Breast epithelium (tissue), 3 donors: ENCODE measurements at regions not wholly inside any gene's neighbourhood (a gene's known extent, or its start where the extent isn't known, plus 50 kb on each side); places are given as distances from the start of the nearest gene placed in this dataset.

Experiments
- POLR2AphosphoS5 ChIP-seq, 3 donors: sonication (generic); formaldehyde crosslinking; IDR thresholded peaks; one replicate each; pipeline ENCODE4 v1.6.1; 2017; ENCODE audit warnings: antibody characterized with exemption in 3 of 3
- TF ChIP-seq, protein P1 (sequence below), 3 donors: fragments of 450-650 bp; IDR thresholded peaks; one replicate each; pipeline ENCODE4 v1.5.1; 2016 to 2017; ENCODE audit warnings: antibody characterized with exemption in 3 of 3, mild to moderate bottlenecking in 3 of 3, moderate library complexity in 3 of 3

DNA sequence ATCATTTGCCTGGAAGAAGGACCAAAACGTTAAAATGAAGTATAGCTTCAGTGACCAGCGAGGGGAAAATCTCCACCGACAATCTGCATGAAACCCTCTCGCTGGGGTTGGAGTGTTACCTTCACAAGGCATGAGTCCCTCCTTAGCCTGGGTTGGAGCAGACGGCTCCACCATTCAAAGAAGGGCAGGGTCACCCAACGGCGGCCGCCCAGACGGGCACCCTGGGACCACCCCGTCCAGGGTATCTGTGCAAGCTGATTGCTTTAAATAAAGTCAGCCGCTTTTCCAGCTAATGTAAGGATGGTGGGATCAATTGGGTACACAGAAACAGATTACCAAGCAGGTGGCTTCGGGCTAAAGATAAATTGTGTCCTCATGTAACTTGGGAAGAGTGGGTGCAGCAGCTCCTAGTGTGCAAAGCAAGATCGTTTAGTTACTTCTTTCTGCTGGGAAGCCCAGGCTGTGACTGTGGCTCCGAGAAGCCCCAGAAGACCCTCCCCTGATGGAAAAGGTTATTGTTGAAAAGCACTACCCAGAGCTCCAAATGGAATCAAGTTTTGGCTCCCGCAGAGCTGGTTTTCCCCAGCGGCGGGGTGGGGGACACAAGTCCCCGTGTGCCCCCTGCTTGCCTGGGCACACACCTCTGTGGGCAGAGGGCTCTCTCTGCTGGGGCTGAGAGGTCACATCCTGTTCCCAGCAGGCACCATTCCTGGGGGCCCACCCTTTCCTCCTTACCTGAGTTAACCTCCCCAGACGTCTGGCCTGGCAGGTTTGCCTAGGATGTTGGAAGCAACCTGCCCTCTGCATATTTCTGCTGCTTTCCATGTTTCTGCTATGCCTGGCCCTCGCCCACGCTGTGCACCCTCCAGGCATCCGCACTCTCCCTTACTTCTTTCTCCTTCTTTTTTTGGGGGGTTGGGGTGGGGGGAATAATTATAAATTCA is 318.6 kb upstream of the DIO3 start:
- TF ChIP-seq, protein P1, sequence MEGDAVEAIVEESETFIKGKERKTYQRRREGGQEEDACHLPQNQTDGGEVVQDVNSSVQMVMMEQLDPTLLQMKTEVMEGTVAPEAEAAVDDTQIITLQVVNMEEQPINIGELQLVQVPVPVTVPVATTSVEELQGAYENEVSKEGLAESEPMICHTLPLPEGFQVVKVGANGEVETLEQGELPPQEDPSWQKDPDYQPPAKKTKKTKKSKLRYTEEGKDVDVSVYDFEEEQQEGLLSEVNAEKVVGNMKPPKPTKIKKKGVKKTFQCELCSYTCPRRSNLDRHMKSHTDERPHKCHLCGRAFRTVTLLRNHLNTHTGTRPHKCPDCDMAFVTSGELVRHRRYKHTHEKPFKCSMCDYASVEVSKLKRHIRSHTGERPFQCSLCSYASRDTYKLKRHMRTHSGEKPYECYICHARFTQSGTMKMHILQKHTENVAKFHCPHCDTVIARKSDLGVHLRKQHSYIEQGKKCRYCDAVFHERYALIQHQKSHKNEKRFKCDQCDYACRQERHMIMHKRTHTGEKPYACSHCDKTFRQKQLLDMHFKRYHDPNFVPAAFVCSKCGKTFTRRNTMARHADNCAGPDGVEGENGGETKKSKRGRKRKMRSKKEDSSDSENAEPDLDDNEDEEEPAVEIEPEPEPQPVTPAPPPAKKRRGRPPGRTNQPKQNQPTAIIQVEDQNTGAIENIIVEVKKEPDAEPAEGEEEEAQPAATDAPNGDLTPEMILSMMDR (IDR thresholded peaks at IDR 0.05), result no peak
- TF ChIP-seq POLR2AphosphoS5 (IDR thresholded peaks at IDR 0.05), result no peak
